WTC11 (cell line): ENCODE measurements at regions not wholly inside any gene's neighbourhood (a gene's known extent, or its start where the extent isn't known, plus 50 kb on each side); places are given as distances from the start of the nearest gene placed in this dataset.

Experiments
- ATAC-seq: fragments of 200-7000 bp; cut with Tn5 transposase; 2 replicates; pipeline ENCODE4 v1.10.0; 2021; ENCODE audit warnings: mild to moderate bottlenecking, moderate library complexity
- CTCF ChIA-PET: fragments of 300-600 bp; sonication (Branson Sonifier 250); formaldehyde crosslinking; loops from one replicate; lab custom pipeline; 2021; ENCODE audit warnings: antibody characterized with exemption; lab: Charles Lee
- POLR2A ChIA-PET: fragments of 350-600 bp; sonication (Branson Sonifier 250); formaldehyde crosslinking; loops from one replicate; lab custom pipeline; 2021; ENCODE audit warnings: antibody characterized with exemption; lab: Charles Lee
- DNase-seq: peaks from one replicate; pipeline ENCODE4 v3.0.0; 2021; ENCODE audit warnings: low spot score
- H3K27ac Mint-ChIP-seq: 2 replicates; pipeline ENCODE4 v1.8.0; 2021; ENCODE audit warnings: mixed read lengths
- H3K27me3 Mint-ChIP-seq: 2 replicates; pipeline ENCODE4 v1.8.0; 2021; ENCODE audit warnings: low read depth, mild to moderate bottlenecking, moderate library complexity, mixed read lengths
- H3K36me3 Mint-ChIP-seq: 2 replicates; pipeline ENCODE4 v1.8.0; 2021; ENCODE audit warnings: mixed read lengths
- H3K4me1 Mint-ChIP-seq: 2 replicates; pipeline ENCODE4 v1.8.0; 2022; ENCODE audit warnings: mixed read lengths
- H3K4me3 Mint-ChIP-seq: 2 replicates; pipeline ENCODE4 v1.8.0; 2021; ENCODE audit warnings: mild to moderate bottlenecking, moderate library complexity, mixed read lengths
- H3K9me3 Mint-ChIP-seq: 2 replicates; pipeline ENCODE4 v1.8.0; 2021; ENCODE audit warnings: mixed read lengths
- ATF6 ChIP-seq: sonication (generic); formaldehyde crosslinking; IDR thresholded peaks from 2 replicates; pipeline ENCODE4 v1.8.1; 2023; ENCODE audit warnings: mild to moderate bottlenecking, missing genetic modification reagents
- CDX4 ChIP-seq: fragments of 250-450 bp; sonication (Bioruptor Pico); IDR thresholded peaks from 2 replicates; pipeline ENCODE4 v1.9.0; 2021; ENCODE audit warnings: moderate library complexity, mild to moderate bottlenecking, inconsistent platforms, borderline replicate concordance
- ELF4 ChIP-seq: sonication (generic); formaldehyde crosslinking; IDR thresholded peaks from 2 replicates; pipeline ENCODE4 v1.8.1; 2022; ENCODE audit warnings: low read depth, mild to moderate bottlenecking, moderate library complexity, missing genetic modification reagents
- EMX1 ChIP-seq: fragments of 250-450 bp; sonication (Bioruptor Pico); IDR thresholded peaks from 2 replicates; pipeline ENCODE4 v1.8.0; 2021; ENCODE audit warnings: mild to moderate bottlenecking
- ETV6 ChIP-seq: sonication (generic); formaldehyde crosslinking; IDR thresholded peaks from 2 replicates; pipeline ENCODE4 v1.8.1; 2022; ENCODE audit warnings: mild to moderate bottlenecking, missing genetic modification reagents
- FOXJ3 ChIP-seq: sonication (generic); formaldehyde crosslinking; IDR thresholded peaks from 2 replicates; pipeline ENCODE4 v1.9.0; 2021; ENCODE audit warnings: missing genetic modification reagents, mild to moderate bottlenecking, borderline replicate concordance
- FOXP4 ChIP-seq: sonication (generic); formaldehyde crosslinking; IDR thresholded peaks from 2 replicates; pipeline ENCODE4 v1.8.0; 2022; ENCODE audit warnings: mild to moderate bottlenecking, missing genetic modification reagents
- GRHL2 ChIP-seq: fragments of 250-450 bp; sonication (Bioruptor Pico); IDR thresholded peaks from 2 replicates; pipeline ENCODE4 v1.8.0; 2022; ENCODE audit warnings: mild to moderate bottlenecking, moderate library complexity; ENCODE audit not compliant: insufficient replicate concordance, severe bottlenecking
- HMGXB4 ChIP-seq: sonication (generic); formaldehyde crosslinking; IDR thresholded peaks from 2 replicates; pipeline ENCODE4 v1.8.1; 2023; ENCODE audit warnings: mild to moderate bottlenecking, moderate library complexity, missing genetic modification reagents
- IRF1 ChIP-seq: sonication (generic); formaldehyde crosslinking; IDR thresholded peaks from 2 replicates; pipeline ENCODE4 v1.8.0; 2023; ENCODE audit warnings: missing genetic modification reagents
- JUN ChIP-seq: sonication (generic); formaldehyde crosslinking; IDR thresholded peaks from 2 replicates; pipeline ENCODE4 v1.8.0; 2023; ENCODE audit warnings: mild to moderate bottlenecking, missing genetic modification reagents
- NFATC4 ChIP-seq: fragments of 250-450 bp; sonication (Bioruptor Pico); IDR thresholded peaks from 2 replicates; pipeline ENCODE4 v1.9.0; 2021; ENCODE audit warnings: mild to moderate bottlenecking
- PRDM15 ChIP-seq: sonication (generic); formaldehyde crosslinking; IDR thresholded peaks from 2 replicates; pipeline ENCODE4 v1.8.0; 2022; ENCODE audit warnings: missing genetic modification reagents
- PRRX2 ChIP-seq: fragments of 250-450 bp; sonication (Bioruptor Pico); IDR thresholded peaks from 2 replicates; pipeline ENCODE4 v1.8.0; 2021; ENCODE audit warnings: mild to moderate bottlenecking
- RELA ChIP-seq: sonication (generic); formaldehyde crosslinking; IDR thresholded peaks from 2 replicates; pipeline ENCODE4 v1.8.1; 2022; ENCODE audit warnings: missing genetic modification reagents, mild to moderate bottlenecking, borderline replicate concordance
- SMAD4 ChIP-seq: sonication (generic); formaldehyde crosslinking; IDR thresholded peaks from 2 replicates; pipeline ENCODE4 v1.8.0; 2022; ENCODE audit warnings: mild to moderate bottlenecking, missing genetic modification reagents
- STAT6 ChIP-seq: sonication (generic); formaldehyde crosslinking; conservative IDR thresholded peaks from 2 replicates; pipeline ENCODE4 v1.8.1; 2023; ENCODE audit warnings: mild to moderate bottlenecking, low read depth, missing genetic modification reagents, moderate library complexity
- ZBTB21 ChIP-seq: sonication (generic); formaldehyde crosslinking; IDR thresholded peaks from 2 replicates; pipeline ENCODE4 v1.8.1; 2023; ENCODE audit warnings: mild to moderate bottlenecking, missing genetic modification reagents, borderline replicate concordance
- ZNF532 ChIP-seq: fragments of 250-450 bp; sonication (Bioruptor Pico); IDR thresholded peaks from 2 replicates; pipeline ENCODE4 v1.9.0; 2021; ENCODE audit warnings: mild to moderate bottlenecking, borderline replicate concordance

- TF ChIP-seq ZNF532 (CRISPR knock-in tag) (no peak), ZBTB21 (CRISPR knock-in tag) (no peak), PRDM15 (CRISPR knock-in tag) (no peak), CDX4 (CRISPR knock-in tag) (no peak), STAT6 (no peak), FOXJ3 (no peak), SMAD4 (no peak), JUN (CRISPR knock-in tag) (no peak), FOXP4 (CRISPR knock-in tag) (no peak)
Measured at GRCh38 chr13:106297283-106297682, 238.2 kb downstream of the EFNB2 start (continued).

GRCh38 chr13:106296723-106297122 is 238.7 kb downstream of the EFNB2 start:
- Mint-ChIP-seq H3K4me3 (no peak overlapping the region), H3K27me3 (no peaks in the 10 kb centered on the region), H3K27ac (no peak overlapping the region), H3K36me3 (peaks cover 37% of the 10 kb centered on the region), H3K9me3 (peaks cover 50% of the 10 kb centered on the region), H3K4me1 (peaks cover 7% of the 10 kb centered on the region)
- ChIA-PET CTCF (no interaction called here), POLR2A (no interaction called here)
- ATAC-seq (no peak), DNase-seq (no peak)
- TF ChIP-seq IRF1 (no peak), RELA (CRISPR knock-in tag) (no peak), GRHL2 (CRISPR knock-in tag) (no peak), NFATC4 (CRISPR knock-in tag) (no peak), ELF4 (CRISPR knock-in tag) (no peak), ETV6 (no peak), JUN (CRISPR knock-in tag) (no peak), HMGXB4 (no peak), ATF6 (no peak), PRRX2 (CRISPR knock-in tag) (no peak), EMX1 (no peak)
